IPS-18a (cell line): ENCODE measurements at regions not wholly inside any gene's neighbourhood (a gene's known extent, or its start where the extent isn't known, plus 50 kb on each side); places are given as distances from the start of the nearest gene placed in this dataset.

Experiments
- H3K27ac ChIP-seq: one replicate; pipeline ENCODE4 v1.5.1; 2013; ENCODE audit warnings: low read length
- H3K27me3 ChIP-seq: one replicate; pipeline ENCODE4 v1.6.1; 2013; ENCODE audit warnings: mild to moderate bottlenecking, low read length; ENCODE audit not compliant: control insufficient read depth, insufficient read depth
- H3K36me3 ChIP-seq: one replicate; pipeline ENCODE4 v1.6.1; 2013; ENCODE audit warnings: low read depth, low read length; ENCODE audit not compliant: control insufficient read depth
- H3K4me1 ChIP-seq: one replicate; pipeline ENCODE4 v1.6.1; 2013; ENCODE audit warnings: low read depth, low read length; ENCODE audit not compliant: control insufficient read depth
- H3K4me3 ChIP-seq: one replicate; pipeline ENCODE4 v1.5.1; 2013; ENCODE audit warnings: low read length
- H3K9ac ChIP-seq: one replicate; pipeline ENCODE4 v1.6.1; 2013; ENCODE audit warnings: mild to moderate bottlenecking, low read length, moderate library complexity
- H3K9me3 ChIP-seq: one replicate; pipeline ENCODE4 v1.6.1; 2013; ENCODE audit warnings: low read depth, low read length; ENCODE audit not compliant: control insufficient read depth

DNA sequence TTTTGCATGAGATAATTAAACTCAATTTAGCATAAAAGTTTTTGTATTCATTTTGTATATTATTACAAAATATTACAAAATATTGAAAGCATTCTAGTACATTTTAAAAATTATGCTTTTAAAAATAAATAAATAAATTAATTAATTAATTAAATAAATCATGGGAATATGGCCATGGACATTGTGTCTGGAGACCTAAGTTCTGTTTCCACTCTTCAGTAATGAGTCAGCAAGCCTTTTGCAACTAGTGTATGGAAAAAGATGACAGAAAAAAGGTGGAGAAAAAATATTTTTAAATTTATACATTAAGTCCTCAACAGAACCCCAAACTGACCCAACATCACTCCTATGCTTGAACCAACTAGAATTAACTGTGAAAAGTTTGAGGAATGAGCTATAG, 1187.5 kb upstream of the USP15 start:
- Histone ChIP-seq H3K4me1 (no peaks in the 10 kb centered on the region), H3K9me3 (no peaks in the 10 kb centered on the region), H3K4me3 (no peak overlapping the region), H3K36me3 (no peaks in the 10 kb centered on the region), H3K9ac (no peak overlapping the region), H3K27me3 (no peaks in the 10 kb centered on the region), H3K27ac (no peak overlapping the region)

GRCh38 chr12:61095111-61095510, 1165.1 kb upstream of the USP15 start:
- Histone ChIP-seq H3K36me3 (no peaks in the 10 kb centered on the region), H3K4me1 (no peaks in the 10 kb centered on the region), H3K9ac (no peak overlapping the region), H3K9me3 (no peaks in the 10 kb centered on the region), H3K4me3 (no peak overlapping the region), H3K27me3 (no peaks in the 10 kb centered on the region), H3K27ac (no peak overlapping the region)

- no peaks in the 10 kb centered on the region for H3K36me3 ChIP-seq
- H3K27ac ChIP-seq, result no peak overlapping the region
- H3K4me3 ChIP-seq, result no peak overlapping the region
- H3K4me1 ChIP-seq, result no peaks in the 10 kb centered on the region
- H3K27me3 ChIP-seq, result no peaks in the 10 kb centered on the region
- H3K9ac ChIP-seq, result no peak overlapping the region
- no peaks in the 10 kb centered on the region for H3K9me3 ChIP-seq
Measured at GRCh38 chr12:61098031-61098580, 1162.1 kb upstream of the USP15 start.

DNA sequence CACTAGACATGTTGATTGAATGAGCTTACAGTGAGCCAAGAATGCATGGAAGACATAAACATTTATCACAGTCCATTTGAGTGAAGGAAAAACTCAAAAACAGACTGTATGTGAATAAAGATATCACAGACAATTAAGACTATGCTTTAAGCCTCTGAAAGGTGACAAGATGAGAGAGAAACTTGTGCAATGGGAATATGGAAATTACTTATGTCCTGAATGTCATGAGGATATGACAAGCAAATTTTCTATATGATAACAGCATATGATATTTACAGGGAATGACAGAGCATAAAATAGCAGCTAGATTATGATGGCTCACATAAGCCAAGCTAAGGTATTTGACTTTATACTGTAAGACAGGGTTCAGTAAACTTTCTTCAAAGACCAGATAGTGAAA, 1153.1 kb upstream of the USP15 start:
- H3K4me3 ChIP-seq, result no peak overlapping the region
- H3K27me3 ChIP-seq, result no peaks in the 10 kb centered on the region
- H3K4me1 ChIP-seq, result no peaks in the 10 kb centered on the region
- no peaks in the 10 kb centered on the region for H3K36me3 ChIP-seq
- no peaks in the 10 kb centered on the region for H3K9me3 ChIP-seq
- H3K27ac ChIP-seq, result no peak overlapping the region
- no peak overlapping the region for H3K9ac ChIP-seq

DNA sequence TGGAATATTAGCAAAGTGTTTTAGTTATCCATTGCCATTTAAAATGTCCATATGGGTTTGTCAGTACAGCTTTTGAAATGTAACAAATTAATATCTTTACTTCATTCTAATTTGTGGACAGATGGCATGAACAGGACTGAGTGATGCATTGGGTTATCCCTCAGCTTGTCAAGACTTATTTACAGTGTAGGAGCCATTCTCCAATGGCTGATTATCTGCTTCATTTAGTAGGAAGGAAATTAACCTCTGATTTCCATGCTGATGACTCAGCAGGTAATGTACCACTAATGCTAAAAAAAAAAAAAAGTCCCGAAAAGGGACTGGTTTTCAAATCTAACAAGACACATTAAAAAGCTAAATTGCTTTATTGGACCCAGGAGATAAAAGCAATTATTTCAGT, 1149.0 kb upstream of the USP15 start:
- H3K9ac ChIP-seq, result no peak overlapping the region
- H3K27me3 ChIP-seq, result no peaks in the 10 kb centered on the region
- no peaks in the 10 kb centered on the region for H3K36me3 ChIP-seq
- H3K4me1 ChIP-seq, result no peaks in the 10 kb centered on the region
- no peak overlapping the region for H3K27ac ChIP-seq
- no peaks in the 10 kb centered on the region for H3K9me3 ChIP-seq
- no peak overlapping the region for H3K4me3 ChIP-seq

DNA sequence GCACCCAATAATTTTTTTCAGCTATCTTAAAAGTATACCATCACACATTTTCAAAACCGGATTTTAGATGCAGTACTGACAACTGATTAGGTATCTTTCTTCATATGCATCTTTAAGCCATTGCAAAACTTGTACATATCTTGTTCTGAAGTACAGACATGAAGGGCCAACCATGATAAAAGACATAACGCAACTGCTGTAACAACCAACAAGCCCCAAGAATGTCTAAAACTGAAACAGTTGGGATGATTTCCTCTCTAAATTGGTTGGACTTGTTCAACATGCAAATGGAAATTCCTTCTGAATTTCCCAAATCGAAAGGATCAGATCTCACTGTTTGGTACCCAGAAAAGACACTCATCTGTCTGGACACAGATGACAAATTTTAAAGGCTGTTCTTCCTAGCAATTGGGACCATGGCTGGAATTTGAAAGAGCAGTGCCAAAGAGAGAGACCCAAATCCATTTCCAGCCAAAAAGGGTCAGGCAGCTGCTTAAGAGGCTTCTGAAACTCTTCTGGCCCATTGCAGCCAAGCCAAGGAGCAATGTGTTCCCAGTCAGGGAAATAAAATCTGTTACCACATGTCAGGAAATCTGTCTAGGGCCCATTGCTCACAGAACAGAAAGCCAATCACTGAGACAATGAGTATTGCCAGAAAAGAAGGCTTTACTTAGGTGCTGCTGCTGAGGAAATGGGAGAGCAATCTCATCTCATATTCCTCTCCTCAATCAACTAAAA, 1122.4 kb upstream of the USP15 start:
- Histone ChIP-seq H3K4me3 (no peak overlapping the region), H3K27me3 (no peaks in the 10 kb centered on the region), H3K9me3 (no peaks in the 10 kb centered on the region), H3K36me3 (no peaks in the 10 kb centered on the region), H3K9ac (no peak overlapping the region), H3K27ac (no peak overlapping the region), H3K4me1 (no peaks in the 10 kb centered on the region)

- Histone ChIP-seq H3K27ac (no peak overlapping the region), H3K4me3 (no peak overlapping the region), H3K9me3 (no peaks in the 10 kb centered on the region), H3K4me1 (no peaks in the 10 kb centered on the region), H3K36me3 (no peaks in the 10 kb centered on the region), H3K27me3 (no peaks in the 10 kb centered on the region), H3K9ac (no peak overlapping the region)
Measured at GRCh38 chr12:61138415-61138759, 1121.8 kb upstream of the USP15 start.

- H3K9me3 ChIP-seq, result no peaks in the 10 kb centered on the region
- H3K27me3 ChIP-seq, result no peaks in the 10 kb centered on the region
- H3K4me3 ChIP-seq, result no peak overlapping the region
- no peaks in the 10 kb centered on the region for H3K4me1 ChIP-seq
- H3K9ac ChIP-seq, result no peak overlapping the region
- no peak overlapping the region for H3K27ac ChIP-seq
- H3K36me3 ChIP-seq, result no peaks in the 10 kb centered on the region
Measured at GRCh38 chr12:61161961-61162360, 1098.2 kb upstream of the USP15 start.

GRCh38 chr12:61188801-61189595, 1071.2 kb upstream of the USP15 start:
- H3K9me3 ChIP-seq, result no peaks in the 10 kb centered on the region
- H3K4me1 ChIP-seq, result no peaks in the 10 kb centered on the region
- no peak overlapping the region for H3K27ac ChIP-seq
- H3K4me3 ChIP-seq, result no peak overlapping the region
- no peak overlapping the region for H3K9ac ChIP-seq
- H3K36me3 ChIP-seq, result no peaks in the 10 kb centered on the region
- no peaks in the 10 kb centered on the region for H3K27me3 ChIP-seq

DNA sequence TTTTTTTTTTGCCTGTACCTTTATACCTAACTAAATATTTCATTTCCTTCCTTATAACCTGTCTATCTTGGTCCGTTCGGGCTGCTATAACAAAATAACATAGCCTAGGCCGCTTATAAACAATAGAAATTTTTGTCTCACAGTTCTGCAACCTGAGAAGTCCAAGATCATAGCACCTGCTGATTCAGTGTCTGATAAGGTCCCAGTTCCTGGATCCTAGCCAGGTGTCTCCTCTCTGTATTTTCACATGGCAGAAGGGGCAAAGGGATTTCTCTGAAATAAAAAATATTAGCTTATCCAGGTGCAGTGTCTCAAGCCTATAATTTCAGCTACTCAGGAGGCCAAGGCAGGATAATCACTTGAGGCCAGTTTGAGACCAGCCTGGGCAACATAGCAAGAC, 1046.6 kb upstream of the USP15 start:
- H3K27ac ChIP-seq, result no peak overlapping the region
- no peaks in the 10 kb centered on the region for H3K9me3 ChIP-seq
- H3K4me3 ChIP-seq, result no peak overlapping the region
- no peaks in the 10 kb centered on the region for H3K27me3 ChIP-seq
- no peaks in the 10 kb centered on the region for H3K36me3 ChIP-seq
- H3K9ac ChIP-seq, result no peak overlapping the region
- no peaks in the 10 kb centered on the region for H3K4me1 ChIP-seq

DNA sequence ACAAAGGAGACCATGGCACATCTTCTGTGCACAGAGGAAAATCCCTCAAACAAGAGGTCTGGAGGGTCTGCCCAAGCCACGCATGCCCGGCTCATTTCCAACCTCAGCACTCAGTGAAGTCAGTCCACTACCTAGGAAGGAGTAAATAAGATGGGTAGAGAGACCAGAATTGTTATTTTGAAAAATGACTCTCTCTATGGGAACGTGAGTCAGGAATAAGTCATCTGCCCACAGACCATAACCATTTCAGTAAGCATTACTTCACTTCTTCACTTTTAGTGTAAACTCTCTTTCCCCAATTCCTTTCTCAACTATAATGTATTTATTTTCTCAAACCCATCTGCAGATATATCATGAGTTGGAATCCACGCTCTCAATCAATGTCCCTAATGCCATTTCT, 1039.9 kb upstream of the USP15 start:
- no peaks in the 10 kb centered on the region for H3K9me3 ChIP-seq
- H3K4me1 ChIP-seq, result no peaks in the 10 kb centered on the region
- no peak overlapping the region for H3K9ac ChIP-seq
- H3K4me3 ChIP-seq, result no peak overlapping the region
- H3K27ac ChIP-seq, result no peak overlapping the region
- H3K27me3 ChIP-seq, result no peaks in the 10 kb centered on the region
- H3K36me3 ChIP-seq, result no peaks in the 10 kb centered on the region

- H3K9me3 ChIP-seq, result peaks cover 3% of the 10 kb centered on the region
- H3K4me1 ChIP-seq, result no peaks in the 10 kb centered on the region
- no peak overlapping the region for H3K27ac ChIP-seq
- no peaks in the 10 kb centered on the region for H3K36me3 ChIP-seq
- no peak overlapping the region for H3K4me3 ChIP-seq
- H3K9ac ChIP-seq, result no peak overlapping the region
- H3K27me3 ChIP-seq, result no peaks in the 10 kb centered on the region
Measured at GRCh38 chr12:61232040-61232439, 1028.2 kb upstream of the USP15 start.
